Choroid plexus epithelial cell (primary cell): ENCODE measurements at regions not wholly inside any gene's neighbourhood (a gene's known extent, or its start where the extent isn't known, plus 50 kb on each side); places are given as distances from the start of the nearest gene placed in this dataset.

ENCODE experiments used
- DNase-seq: peaks from one replicate; pipeline ENCODE4 v3.0.0-alpha.2; 2010; ENCODE audit warnings: low read depth
- H3K4me3 ChIP-seq: 2 replicates; pipeline ENCODE4 v1.5.1; 2011; ENCODE audit warnings: low read depth, mild to moderate bottlenecking, control low read depth, low read length, moderate library complexity
- CTCF ChIP-seq: conservative IDR thresholded peaks from 2 replicates; pipeline ENCODE4 v1.5.1; 2011; ENCODE audit warnings: low read depth, mild to moderate bottlenecking, control low read depth, inconsistent platforms, low read length, moderate library complexity

GRCh38 chr13:106263801-106264200, 271.7 kb downstream of the EFNB2 start:
- no peak for TF ChIP-seq CTCF
- no peak for DNase-seq
- no peak overlapping the region for H3K4me3 ChIP-seq

- DNase-seq = no peak
- TF ChIP-seq CTCF = no peak
- H3K4me3 ChIP-seq = no peak overlapping the region
These were observed 272.6 kb downstream of the EFNB2 start for GRCh38 chr13:106262886-106263285.

- H3K4me3 ChIP-seq = no peak overlapping the region
- no peak for DNase-seq
- no peak for TF ChIP-seq CTCF
These were observed 274.0 kb downstream of the EFNB2 start for GRCh38 chr13:106261450-106261849.

- no peak for TF ChIP-seq CTCF
- DNase-seq = no peak
- no peak overlapping the region for H3K4me3 ChIP-seq
These were observed 275.1 kb downstream of the EFNB2 start for GRCh38 chr13:106260352-106260751.

- no peak for DNase-seq
- no peak overlapping the region for H3K4me3 ChIP-seq
- no peak for TF ChIP-seq CTCF
These were observed 275.5 kb downstream of the EFNB2 start for GRCh38 chr13:106259928-106260327.

GRCh38 chr13:106246666-106247188, 288.7 kb downstream of the EFNB2 start:
- no peak for TF ChIP-seq CTCF
- no peak overlapping the region for H3K4me3 ChIP-seq
- no peak for DNase-seq

- no peak overlapping the region for H3K4me3 ChIP-seq
- TF ChIP-seq CTCF = no peak
- DNase-seq = no peak
These were observed 289.2 kb downstream of the EFNB2 start for GRCh38 chr13:106246242-106246641.
